Caco-2 (cell line): ENCODE measurements at regions not wholly inside any gene's neighbourhood (a gene's known extent, or its start where the extent isn't known, plus 50 kb on each side); places are given as distances from the start of the nearest gene placed in this dataset.

Experiments used
- BruUV-seq: library from RNA; stranded (reverse); fragments of 400-500 nt; replicated peaks from 2 replicates; lab custom pipeline; 2021; lab: Mats Ljungman, UMichigan
- CTCF ChIA-PET: fragments of 300-600 bp; sonication (Branson Sonifier 250); formaldehyde crosslinking; loops from one replicate; lab custom pipeline; 2022; ENCODE audit warnings: antibody characterized with exemption; lab: Charles Lee
- POLR2A ChIA-PET: fragments of 300-600 bp; sonication (Branson Sonifier 250); formaldehyde crosslinking; loops from one replicate; lab custom pipeline; 2022; ENCODE audit warnings: antibody characterized with exemption; lab: Charles Lee
- DNase-seq, 2 experiments: peaks; one replicate each; pipeline versions ENCODE4 v3.0.0 to v3.0.0-alpha.2; 2020 to 2022
- H3K27me3 ChIP-seq: replicated peaks from 2 replicates; pipeline ENCODE4 v1.6.0; 2011; ENCODE audit warnings: low read length; ENCODE audit not compliant: control insufficient read depth, insufficient read depth
- H3K36me3 ChIP-seq: 2 replicates; pipeline ENCODE4 v1.5.1; 2011; ENCODE audit warnings: low read length; ENCODE audit not compliant: control insufficient read depth, insufficient read depth
- H3K4me1 ChIP-seq: fragments of 250-450 bp; sonication (Bioruptor Pico); 2 replicates; pipeline ENCODE4 v1.5.1; 2020; ENCODE audit warnings: mild to moderate bottlenecking
- H3K4me3 ChIP-seq: 2 replicates; pipeline ENCODE4 v1.5.1; 2011; ENCODE audit warnings: low read depth, mild to moderate bottlenecking, control low read depth, low read length
- H3K9me3 ChIP-seq: fragments of 250-450 bp; sonication (Bioruptor Pico); 2 replicates; pipeline ENCODE4 v1.5.1; 2020; ENCODE audit warnings: mild to moderate bottlenecking, moderate library complexity
- H3K27ac Mint-ChIP-seq: one replicate; pipeline ENCODE4 v1.8.0; 2022; ENCODE audit warnings: mixed read lengths; ENCODE audit not compliant: unreplicated experiment
- H3K27me3 Mint-ChIP-seq: one replicate; pipeline ENCODE4 v1.8.0; 2022; ENCODE audit warnings: mixed read lengths; ENCODE audit not compliant: insufficient read depth, unreplicated experiment
- H3K36me3 Mint-ChIP-seq: one replicate; pipeline ENCODE4 v1.8.0; 2022; ENCODE audit warnings: mild to moderate bottlenecking, mixed read lengths; ENCODE audit not compliant: insufficient read depth, unreplicated experiment
- H3K4me1 Mint-ChIP-seq: one replicate; pipeline ENCODE4 v1.8.0; 2022; ENCODE audit warnings: low read depth, mixed read lengths; ENCODE audit not compliant: unreplicated experiment
- H3K4me3 Mint-ChIP-seq: one replicate; pipeline ENCODE4 v1.8.0; 2022; ENCODE audit warnings: mild to moderate bottlenecking, moderate library complexity, mixed read lengths; ENCODE audit not compliant: unreplicated experiment
- H3K9me3 Mint-ChIP-seq: one replicate; pipeline ENCODE4 v1.8.0; 2022; ENCODE audit warnings: mixed read lengths; ENCODE audit not compliant: unreplicated experiment
- intact Hi-C: fragments of 100-400 bp; cut with micrococcal nuclease; formaldehyde crosslinking; loops from one replicate; pipeline ENCODE4 v1.10.0; 2022; ENCODE audit not compliant: unreplicated experiment
- TF ChIP-seq, protein P1 (sequence below), 2 experiments: fragments of 200-600 bp in 1 of 2; IDR thresholded peaks; 1 replicate in 1 of 2; 2 replicates in 1 of 2; pipeline versions ENCODE4 v1.5.1 to v1.8.0; 2011 to 2022; ENCODE audit warnings: antibody characterized with exemption in 1 of 2, control low read depth in 1 of 2, inconsistent platforms in 1 of 2, low read depth in 1 of 2, low read length in 1 of 2, mild to moderate bottlenecking in 1 of 2, moderate library complexity in 1 of 2; ENCODE audit not compliant: insufficient read depth in 1 of 2, severe bottlenecking in 1 of 2, unreplicated experiment in 1 of 2

DNA sequence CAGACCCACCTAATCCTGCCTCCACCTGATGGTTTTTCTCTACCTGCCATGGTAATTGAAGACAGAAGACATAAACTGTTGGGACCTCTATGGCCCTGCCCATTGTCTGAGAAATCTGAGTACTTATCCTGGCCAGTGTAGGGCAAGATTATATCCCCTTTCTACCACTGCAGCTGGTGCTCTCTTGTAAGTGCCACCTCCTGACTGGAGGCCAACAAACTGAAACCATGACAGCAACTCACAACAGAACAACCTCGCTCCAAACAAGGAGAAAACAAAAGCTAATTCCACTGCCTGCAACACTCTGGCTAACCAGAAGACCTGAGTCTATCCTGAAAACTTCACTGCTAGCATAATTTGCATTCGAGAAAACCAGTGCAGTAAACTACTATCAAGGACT lies 82.9 kb downstream of the CLDN1 start:
- no peak for DNase-seq
- peaks cover 9% of the 10 kb centered on the region; the same call in 1 of the 2 replicates for H3K9me3 ChIP-seq
- no peaks in the 10 kb centered on the region for H3K27me3 ChIP-seq
- no peaks in the 10 kb centered on the region for H3K27me3 Mint-ChIP-seq
- intact Hi-C loops = no loop called here
- ChIA-PET CTCF (no interaction called here), POLR2A (no interaction called here)
- no peak overlapping the region for H3K27ac Mint-ChIP-seq
- H3K4me3 Mint-ChIP-seq = no peak overlapping the region
- H3K4me3 ChIP-seq = no peak overlapping the region
- peaks cover 22% of the 10 kb centered on the region for H3K9me3 Mint-ChIP-seq
- no peaks in the 10 kb centered on the region for H3K36me3 ChIP-seq
- H3K4me1 ChIP-seq = no peaks in the 10 kb centered on the region
- BruUV-seq = no TSS peak
- no peaks in the 10 kb centered on the region for H3K36me3 Mint-ChIP-seq
- no peaks in the 10 kb centered on the region for H3K4me1 Mint-ChIP-seq
- TF ChIP-seq, protein P1, sequence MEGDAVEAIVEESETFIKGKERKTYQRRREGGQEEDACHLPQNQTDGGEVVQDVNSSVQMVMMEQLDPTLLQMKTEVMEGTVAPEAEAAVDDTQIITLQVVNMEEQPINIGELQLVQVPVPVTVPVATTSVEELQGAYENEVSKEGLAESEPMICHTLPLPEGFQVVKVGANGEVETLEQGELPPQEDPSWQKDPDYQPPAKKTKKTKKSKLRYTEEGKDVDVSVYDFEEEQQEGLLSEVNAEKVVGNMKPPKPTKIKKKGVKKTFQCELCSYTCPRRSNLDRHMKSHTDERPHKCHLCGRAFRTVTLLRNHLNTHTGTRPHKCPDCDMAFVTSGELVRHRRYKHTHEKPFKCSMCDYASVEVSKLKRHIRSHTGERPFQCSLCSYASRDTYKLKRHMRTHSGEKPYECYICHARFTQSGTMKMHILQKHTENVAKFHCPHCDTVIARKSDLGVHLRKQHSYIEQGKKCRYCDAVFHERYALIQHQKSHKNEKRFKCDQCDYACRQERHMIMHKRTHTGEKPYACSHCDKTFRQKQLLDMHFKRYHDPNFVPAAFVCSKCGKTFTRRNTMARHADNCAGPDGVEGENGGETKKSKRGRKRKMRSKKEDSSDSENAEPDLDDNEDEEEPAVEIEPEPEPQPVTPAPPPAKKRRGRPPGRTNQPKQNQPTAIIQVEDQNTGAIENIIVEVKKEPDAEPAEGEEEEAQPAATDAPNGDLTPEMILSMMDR (IDR thresholded peaks at IDR 0.05; ENCODE audit: insufficient read depth in 1 of 2, low read depth in 1 of 2, low read length in 1 of 2, severe bottlenecking in 1 of 2, unreplicated experiment in 1 of 2) = no peak

DNA sequence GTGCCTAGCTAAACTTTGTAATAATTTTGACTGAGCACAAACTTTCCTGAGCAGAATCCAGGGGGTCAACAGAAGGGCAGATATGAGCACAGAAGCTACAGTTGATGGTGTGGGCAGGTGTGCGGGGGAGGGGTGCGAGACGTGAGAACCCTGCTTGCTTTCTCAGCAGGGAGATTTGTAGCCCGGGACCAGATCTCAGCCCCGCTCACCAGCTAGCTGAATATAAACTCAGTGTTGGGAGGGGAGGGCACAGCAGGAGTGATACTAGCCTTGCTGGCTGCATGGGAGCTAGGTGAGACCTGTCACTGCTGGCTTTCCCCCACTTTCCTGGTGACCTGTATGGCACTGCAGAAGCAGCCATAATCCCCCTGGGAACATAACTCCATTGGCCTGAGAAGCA lies 83.4 kb downstream of the CLDN1 start:
- Histone ChIP-seq H3K4me1 (no peaks in the 10 kb centered on the region), H3K4me3 (no peak overlapping the region), H3K36me3 (no peaks in the 10 kb centered on the region), H3K9me3 (peaks cover 9% of the 10 kb centered on the region; the same call in 1 of the 2 replicates), H3K27me3 (no peaks in the 10 kb centered on the region)
- ChIA-PET CTCF (no interaction called here), POLR2A (no interaction called here)
- no peak overlapping the region for H3K4me3 Mint-ChIP-seq
- peaks cover 21% of the 10 kb centered on the region for H3K9me3 Mint-ChIP-seq
- no peaks in the 10 kb centered on the region for H3K27me3 Mint-ChIP-seq
- H3K4me1 Mint-ChIP-seq = no peaks in the 10 kb centered on the region
- no peak for DNase-seq
- H3K36me3 Mint-ChIP-seq = no peaks in the 10 kb centered on the region
- BruUV-seq = no TSS peak
- TF ChIP-seq, protein P1 (IDR thresholded peaks at IDR 0.05; ENCODE audit: insufficient read depth in 1 of 2, low read depth in 1 of 2, low read length in 1 of 2, severe bottlenecking in 1 of 2, unreplicated experiment in 1 of 2) = no peak
- intact Hi-C loops = no loop called here
- no peak overlapping the region for H3K27ac Mint-ChIP-seq

- CTCF ChIA-PET = no interaction called here
- TF ChIP-seq, protein P1 (IDR thresholded peaks at IDR 0.05; ENCODE audit: insufficient read depth in 1 of 2, low read depth in 1 of 2, low read length in 1 of 2, severe bottlenecking in 1 of 2, unreplicated experiment in 1 of 2) = no peak
Observed at GRCh38 chr3:190234621-190235020, 87.6 kb downstream of the CLDN1 start.

More at GRCh38 chr3:190234621-190235020, 87.6 kb downstream of the CLDN1 start:
- H3K9me3 ChIP-seq = no peaks in the 10 kb centered on the region
- POLR2A ChIA-PET = no interaction called here
- H3K27ac Mint-ChIP-seq = no peak overlapping the region
- no peaks in the 10 kb centered on the region for H3K4me1 Mint-ChIP-seq
- no peak overlapping the region for H3K4me3 ChIP-seq
- no peaks in the 10 kb centered on the region for H3K27me3 Mint-ChIP-seq
- H3K4me3 Mint-ChIP-seq = no peak overlapping the region
- peaks cover 3% of the 10 kb centered on the region for H3K9me3 Mint-ChIP-seq
- intact Hi-C loops = no loop called here
- no peaks in the 10 kb centered on the region for H3K4me1 ChIP-seq
- H3K36me3 Mint-ChIP-seq = no peaks in the 10 kb centered on the region
- no peaks in the 10 kb centered on the region for H3K36me3 ChIP-seq
- BruUV-seq = no TSS peak
- no peak for DNase-seq
- H3K27me3 ChIP-seq = no peaks in the 10 kb centered on the region
